Spleen (tissue), 11 donors: ENCODE measurements at regions not wholly inside any gene's neighbourhood (a gene's known extent, or its start where the extent isn't known, plus 50 kb on each side); places are given as distances from the start of the nearest gene placed in this dataset.

Experiments
- DNase-seq: peaks from one replicate; pipeline ENCODE4 v3.0.0-alpha.2; 2020
- H3K27ac ChIP-seq, 8 donors: fragments of 200-600 bp; sonication (generic) in 7 of 8; 1 replicate in 4 of 8; 2 replicates in 4 of 8; pipeline versions ENCODE4 v1.5.0 to v1.8.0; 2016 to 2021; ENCODE audit warnings: inconsistent platforms in 4 of 8, mild to moderate bottlenecking in 4 of 8, moderate library complexity in 1 of 8
- H3K27me3 ChIP-seq, 7 donors: fragments of 200-600 bp; sonication (generic) in 6 of 7; replicated peaks in 1 of 7; 1 replicate in 4 of 7; 2 replicates in 3 of 7; pipeline versions ENCODE4 v1.5.0 to v1.8.0; 2016 to 2021; ENCODE audit warnings: inconsistent platforms in 3 of 7, mild to moderate bottlenecking in 1 of 7
- H3K36me3 ChIP-seq, 6 donors: fragments of 200-600 bp; sonication (generic) in 5 of 6; 1 replicate in 4 of 6; 2 replicates in 2 of 6; pipeline versions ENCODE4 v1.5.0 to v1.8.0; 2016 to 2021; ENCODE audit warnings: inconsistent platforms in 2 of 6
- H3K4me1 ChIP-seq, 6 donors: fragments of 200-600 bp; sonication (generic) in 5 of 6; 1 replicate in 3 of 6; 2 replicates in 3 of 6; pipeline versions ENCODE4 v1.5.0 to v1.8.0; 2016 to 2021; ENCODE audit warnings: inconsistent platforms in 3 of 6
- H3K4me3 ChIP-seq, 8 donors: fragments of 200-600 bp; sonication (generic) in 7 of 8; 1 replicate in 4 of 8; 2 replicates in 4 of 8; pipeline versions ENCODE4 v1.5.0 to v1.8.0; 2016 to 2021; ENCODE audit warnings: inconsistent platforms in 4 of 8, mild to moderate bottlenecking in 4 of 8, moderate library complexity in 2 of 8
- H3K9me3 ChIP-seq, 8 donors: fragments of 200-600 bp; sonication (generic) in 7 of 8; 1 replicate in 4 of 8; 2 replicates in 4 of 8; pipeline versions ENCODE4 v1.5.0 to v1.8.0; 2016 to 2021; ENCODE audit warnings: inconsistent platforms in 4 of 8
- POLR2A ChIP-seq, 3 donors: fragments of 450-650 bp; IDR thresholded peaks; one replicate each; pipeline ENCODE4 v1.5.1; 2017; ENCODE audit warnings: antibody characterized with exemption in 3 of 3, mild to moderate bottlenecking in 1 of 3
- POLR2AphosphoS5 ChIP-seq, 3 donors: sonication (generic); formaldehyde crosslinking; IDR thresholded peaks; one replicate each; pipeline ENCODE4 v1.5.1; 2017; ENCODE audit warnings: antibody characterized with exemption in 3 of 3
- WGBS, 5 donors: extraction: QIAGEN DNeasy Blood & Tissue Kit in 3 of 5; methylation state at CpG; one replicate each; pipeline versions ENCODE4 v1.1.5 to v1.1.7; 2013 to 2018; 5-methylcytosine and 5-hydroxymethylcytosine counted together
- intact Hi-C: fragments of 100-400 bp; cut with DNase I; formaldehyde crosslinking; loops from one replicate; pipeline ENCODE4 v1.15.0; 2023; ENCODE audit warnings: low total_unique reads
- TF ChIP-seq, protein P1 (sequence below), 11 experiments: fragments of 200-600 bp in 7 of 11; fragments of 450-650 bp in 4 of 11; sonication (generic) in 4 of 11; IDR thresholded peaks in 8 of 11; conservative IDR thresholded peaks in 3 of 11; 1 replicate in 7 of 11; 2 replicates in 4 of 11; pipeline versions ENCODE4 v1.4.0 to v1.8.0; 2016 to 2021; ENCODE audit warnings: antibody characterized with exemption in 11 of 11, inconsistent platforms in 4 of 11, mild to moderate bottlenecking in 1 of 11
- donor health status: healthy with polysubstance abuse.
- donor health status: DM: no; HTN: no; CAD: no; lungs with moderate emphysema.
- donor health status: DM: no; HTN: no; CAD: no.
- donor health status: Bipolar disorder and iron deficiency.
- donor health status: healthy.
- donor health status: DM: no; HTN: no; CAD: no.
- donor health status: DM: yes; HTN: yes; CAD: no.

DNA sequence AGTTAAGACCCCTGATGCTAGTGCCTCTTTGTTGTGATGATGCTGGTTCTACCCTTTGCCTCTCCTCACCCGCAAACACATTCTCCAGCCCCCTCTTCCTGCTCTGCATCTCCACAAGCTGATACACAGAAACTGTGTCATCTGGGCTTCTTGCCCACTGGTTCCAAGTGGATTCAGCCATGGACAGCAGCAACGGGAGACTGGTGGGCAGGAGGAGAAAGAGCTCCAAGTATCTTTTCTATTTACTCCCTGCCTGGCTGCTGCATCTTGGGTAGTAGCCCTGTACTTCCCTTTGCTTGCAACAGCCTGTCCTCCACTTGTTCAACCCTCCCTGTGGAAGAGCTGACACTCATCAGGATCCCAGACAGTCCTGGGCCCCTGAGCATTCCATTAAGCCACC is 655.1 kb upstream of the RAB6C start:
- no peaks in the 10 kb centered on the region for H3K4me1 ChIP-seq

GRCh38 chr2:129325151-129325550 is 654.3 kb upstream of the RAB6C start:
- TF ChIP-seq POLR2A (IDR thresholded peaks at IDR 0.05) (no peak), POLR2AphosphoS5 (IDR thresholded peaks at IDR 0.05) (no peak)
- TF ChIP-seq, protein P1, sequence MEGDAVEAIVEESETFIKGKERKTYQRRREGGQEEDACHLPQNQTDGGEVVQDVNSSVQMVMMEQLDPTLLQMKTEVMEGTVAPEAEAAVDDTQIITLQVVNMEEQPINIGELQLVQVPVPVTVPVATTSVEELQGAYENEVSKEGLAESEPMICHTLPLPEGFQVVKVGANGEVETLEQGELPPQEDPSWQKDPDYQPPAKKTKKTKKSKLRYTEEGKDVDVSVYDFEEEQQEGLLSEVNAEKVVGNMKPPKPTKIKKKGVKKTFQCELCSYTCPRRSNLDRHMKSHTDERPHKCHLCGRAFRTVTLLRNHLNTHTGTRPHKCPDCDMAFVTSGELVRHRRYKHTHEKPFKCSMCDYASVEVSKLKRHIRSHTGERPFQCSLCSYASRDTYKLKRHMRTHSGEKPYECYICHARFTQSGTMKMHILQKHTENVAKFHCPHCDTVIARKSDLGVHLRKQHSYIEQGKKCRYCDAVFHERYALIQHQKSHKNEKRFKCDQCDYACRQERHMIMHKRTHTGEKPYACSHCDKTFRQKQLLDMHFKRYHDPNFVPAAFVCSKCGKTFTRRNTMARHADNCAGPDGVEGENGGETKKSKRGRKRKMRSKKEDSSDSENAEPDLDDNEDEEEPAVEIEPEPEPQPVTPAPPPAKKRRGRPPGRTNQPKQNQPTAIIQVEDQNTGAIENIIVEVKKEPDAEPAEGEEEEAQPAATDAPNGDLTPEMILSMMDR (IDR thresholded peaks at IDR 0.05 in 8 of 11, conservative IDR thresholded peaks at IDR 0.05 in 3 of 11), result no peak
- H3K27me3 ChIP-seq, result no peaks in the 10 kb centered on the region
- intact Hi-C loops, result no loop called here
- no peak overlapping the region for H3K4me3 ChIP-seq
- 66 to 100% (median 94%) methylated on average over 2 of the region's 2 CpGs for WGBS, 5 donors
- H3K27ac ChIP-seq, result no peak overlapping the region
- H3K36me3 ChIP-seq, result no peaks in the 10 kb centered on the region
- no peaks in the 10 kb centered on the region for H3K4me1 ChIP-seq
- H3K9me3 ChIP-seq, result peaks cover 0 to 5% (median 0%) of the 10 kb centered on the region in 8 donors
- DNase-seq, result no peak

More for the DNA sequence above, 655.1 kb upstream of the RAB6C start:
- H3K36me3 ChIP-seq, result no peaks in the 10 kb centered on the region
- 74 to 83% (median 79%) methylated on average over 2 of the region's 2 CpGs for whole genome bisulfite sequencing, 5 donors
- TF ChIP-seq POLR2AphosphoS5 (IDR thresholded peaks at IDR 0.05) (no peak), POLR2A (IDR thresholded peaks at IDR 0.05) (no peak)
- TF ChIP-seq, protein P1 (IDR thresholded peaks at IDR 0.05 in 8 of 11, conservative IDR thresholded peaks at IDR 0.05 in 3 of 11), result no peak
- intact Hi-C loops, result no loop called here
- H3K27ac ChIP-seq, result no peak overlapping the region
- DNase-seq, result no peak
- peaks cover 0 to 3% (median 0%) of the 10 kb centered on the region in 8 donors for H3K9me3 ChIP-seq
- no peak overlapping the region for H3K4me3 ChIP-seq
- no peaks in the 10 kb centered on the region for H3K27me3 ChIP-seq

- Histone ChIP-seq H3K27ac (no peak overlapping the region), H3K36me3 (no peaks in the 10 kb centered on the region), H3K9me3 (peaks cover 0 to 5% (median 0%) of the 10 kb centered on the region in 8 donors), H3K27me3 (no peaks in the 10 kb centered on the region), H3K4me1 (no peaks in the 10 kb centered on the region), H3K4me3 (no peak overlapping the region)
- 40 to 53% (median 45%) methylated on average over 4 of the region's 4 CpGs for WGBS, 5 donors
- intact Hi-C loops, result no loop called here
- DNase-seq, result no peak
- TF ChIP-seq, protein P1 (IDR thresholded peaks at IDR 0.05 in 8 of 11, conservative IDR thresholded peaks at IDR 0.05 in 3 of 11), result no peak
- TF ChIP-seq POLR2AphosphoS5 (IDR thresholded peaks at IDR 0.05), result no peak
- TF ChIP-seq POLR2A (IDR thresholded peaks at IDR 0.05), result no peak
These were observed 649.9 kb upstream of the RAB6C start for GRCh38 chr2:129329574-129329973.

GRCh38 chr2:129330504-129330903 is 649.0 kb upstream of the RAB6C start:
- no peak overlapping the region for H3K4me3 ChIP-seq
- intact Hi-C loops, result no loop called here
- no peaks in the 10 kb centered on the region for H3K27me3 ChIP-seq
- peaks cover 0 to 5% (median 0%) of the 10 kb centered on the region in 8 donors for H3K9me3 ChIP-seq
- no peak for DNase-seq
- TF ChIP-seq POLR2A (IDR thresholded peaks at IDR 0.05), result no peak
- no peak for TF ChIP-seq POLR2AphosphoS5 (IDR thresholded peaks at IDR 0.05)
- no peaks in the 10 kb centered on the region for H3K36me3 ChIP-seq
- no peaks in the 10 kb centered on the region for H3K4me1 ChIP-seq
- H3K27ac ChIP-seq, result no peak overlapping the region
- WGBS, 5 donors, result 78 to 88% (median 83%) methylated on average over 2 of the region's 2 CpGs

DNA sequence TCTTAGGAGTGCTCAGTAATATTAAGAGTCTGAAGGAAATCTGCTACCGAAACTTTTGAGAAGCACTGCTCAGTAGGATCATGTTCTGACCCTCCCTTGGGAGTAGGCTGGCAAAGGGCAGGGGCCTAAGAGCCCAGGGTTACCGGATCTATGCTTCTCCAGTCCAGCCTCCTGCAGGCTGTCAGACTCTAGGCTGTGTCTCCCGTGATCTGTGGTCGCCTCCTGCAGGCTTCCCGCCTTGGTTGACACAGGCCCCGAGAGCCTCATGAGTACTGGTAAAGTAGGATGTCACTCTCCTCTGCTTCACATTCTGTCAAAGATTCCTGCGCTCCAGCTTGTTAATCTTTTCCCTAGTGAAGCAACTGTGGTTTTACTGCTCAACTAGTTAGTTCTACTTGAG is 647.8 kb upstream of the RAB6C start:
- Histone ChIP-seq H3K36me3 (no peaks in the 10 kb centered on the region), H3K27me3 (no peaks in the 10 kb centered on the region), H3K4me1 (no peaks in the 10 kb centered on the region), H3K4me3 (no peak overlapping the region), H3K27ac (no peak overlapping the region), H3K9me3 (peaks cover 0 to 11% (median 3%) of the 10 kb centered on the region in 8 donors)
- WGBS, 5 donors, result 84 to 91% (median 89%) methylated on average over 7 of the region's 7 CpGs
- DNase-seq, result no peak
- intact Hi-C loops, result no loop called here
- TF ChIP-seq POLR2A (IDR thresholded peaks at IDR 0.05), result no peak
- TF ChIP-seq, protein P1 (IDR thresholded peaks at IDR 0.05 in 8 of 11, conservative IDR thresholded peaks at IDR 0.05 in 3 of 11), result no peak
- no peak for TF ChIP-seq POLR2AphosphoS5 (IDR thresholded peaks at IDR 0.05)
